Breast epithelium (tissue), 3 donors: ENCODE measurements at regions not wholly inside any gene's neighbourhood (a gene's known extent, or its start where the extent isn't known, plus 50 kb on each side); places are given as distances from the start of the nearest gene placed in this dataset.

Experiments
- POLR2AphosphoS5 ChIP-seq, 3 donors: sonication (generic); formaldehyde crosslinking; IDR thresholded peaks; one replicate each; pipeline ENCODE4 v1.6.1; 2017; ENCODE audit warnings: antibody characterized with exemption in 3 of 3
- TF ChIP-seq, protein P1 (sequence below), 3 donors: fragments of 450-650 bp; IDR thresholded peaks; one replicate each; pipeline ENCODE4 v1.5.1; 2016 to 2017; ENCODE audit warnings: antibody characterized with exemption in 3 of 3, mild to moderate bottlenecking in 3 of 3, moderate library complexity in 3 of 3

DNA sequence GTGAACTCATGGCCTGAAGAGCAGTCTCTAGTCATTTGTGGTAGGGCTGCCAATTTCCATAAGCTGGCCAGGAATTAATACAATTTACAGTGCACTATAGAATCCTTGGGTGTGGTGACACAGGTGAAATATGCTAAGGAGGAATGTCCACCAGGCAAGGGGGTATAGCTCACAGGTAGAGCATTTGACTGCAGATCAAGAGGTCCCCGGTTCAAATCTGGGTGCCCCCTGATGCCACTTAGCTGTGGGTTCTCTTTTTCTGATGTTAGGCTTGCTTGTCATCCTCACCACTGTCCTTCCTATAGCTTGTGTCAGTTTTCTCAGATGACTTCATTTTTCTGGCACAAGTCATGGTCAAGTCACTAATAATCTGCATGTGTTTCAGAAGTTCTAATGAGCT is 108.7 kb downstream of the ZNF467 start:
- TF ChIP-seq, protein P1, sequence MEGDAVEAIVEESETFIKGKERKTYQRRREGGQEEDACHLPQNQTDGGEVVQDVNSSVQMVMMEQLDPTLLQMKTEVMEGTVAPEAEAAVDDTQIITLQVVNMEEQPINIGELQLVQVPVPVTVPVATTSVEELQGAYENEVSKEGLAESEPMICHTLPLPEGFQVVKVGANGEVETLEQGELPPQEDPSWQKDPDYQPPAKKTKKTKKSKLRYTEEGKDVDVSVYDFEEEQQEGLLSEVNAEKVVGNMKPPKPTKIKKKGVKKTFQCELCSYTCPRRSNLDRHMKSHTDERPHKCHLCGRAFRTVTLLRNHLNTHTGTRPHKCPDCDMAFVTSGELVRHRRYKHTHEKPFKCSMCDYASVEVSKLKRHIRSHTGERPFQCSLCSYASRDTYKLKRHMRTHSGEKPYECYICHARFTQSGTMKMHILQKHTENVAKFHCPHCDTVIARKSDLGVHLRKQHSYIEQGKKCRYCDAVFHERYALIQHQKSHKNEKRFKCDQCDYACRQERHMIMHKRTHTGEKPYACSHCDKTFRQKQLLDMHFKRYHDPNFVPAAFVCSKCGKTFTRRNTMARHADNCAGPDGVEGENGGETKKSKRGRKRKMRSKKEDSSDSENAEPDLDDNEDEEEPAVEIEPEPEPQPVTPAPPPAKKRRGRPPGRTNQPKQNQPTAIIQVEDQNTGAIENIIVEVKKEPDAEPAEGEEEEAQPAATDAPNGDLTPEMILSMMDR (IDR thresholded peaks at IDR 0.05): no peak
- TF ChIP-seq POLR2AphosphoS5 (IDR thresholded peaks at IDR 0.05): no peak
